Suppressor macrophage treated with lipopolysaccharide for 1 hour (primary cell): ENCODE measurements at regions not wholly inside any gene's neighbourhood (a gene's known extent, or its start where the extent isn't known, plus 50 kb on each side); places are given as distances from the start of the nearest gene placed in this dataset.

Experiments
- DNase-seq, 3 donors: peaks; one replicate each; pipeline ENCODE4 v3.0.0-alpha.2; 2020 to 2022

DNA sequence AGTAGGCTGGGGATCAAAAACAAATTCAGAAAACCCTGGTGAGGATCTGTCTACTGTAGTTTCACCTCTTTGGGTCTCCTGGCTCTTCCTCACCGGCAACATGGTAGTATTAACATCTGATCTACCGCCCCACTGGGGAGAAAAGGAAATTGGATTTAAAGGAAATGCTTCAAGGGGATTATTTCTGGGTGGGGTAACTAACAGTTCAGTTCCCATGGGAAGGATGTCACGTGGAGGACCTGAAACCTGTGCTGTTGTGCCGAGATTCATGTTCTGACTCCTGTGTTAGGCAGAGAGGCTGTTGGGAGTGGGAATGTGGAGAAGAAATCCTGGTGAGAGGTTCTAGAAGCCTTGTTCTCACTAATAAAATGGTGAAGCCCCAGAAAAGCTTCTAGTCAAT lies 254.4 kb downstream of the BCOR start:
- DNase-seq, result no peak

GRCh38 chrX:39845233-39845632 lies 252.5 kb downstream of the BCOR start:
- no peak for DNase-seq

- no peak for DNase-seq
Measured at GRCh38 chrX:39846460-39846859, 251.3 kb downstream of the BCOR start.

- no peak for DNase-seq
Measured at GRCh38 chrX:39848243-39848642, 249.5 kb downstream of the BCOR start.

DNA sequence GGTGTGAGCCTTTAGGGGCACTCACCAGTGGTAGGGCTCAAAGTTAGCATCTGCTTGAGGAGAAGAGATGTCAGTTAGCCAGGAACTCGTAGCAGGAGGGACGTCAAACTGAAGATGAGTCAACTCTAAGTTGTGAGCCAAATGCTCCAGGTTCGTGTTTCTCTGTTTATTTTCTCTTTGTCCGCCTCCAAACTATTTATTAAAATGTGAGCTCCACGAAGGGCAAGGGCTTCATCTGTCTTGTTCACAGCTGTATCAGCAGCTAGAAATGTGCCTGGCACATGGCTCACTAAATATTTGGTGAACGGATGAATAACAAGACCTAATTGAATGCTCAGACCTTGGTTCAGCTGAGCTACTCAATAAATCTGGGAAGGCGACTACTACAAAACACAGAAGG lies 248.9 kb downstream of the BCOR start:
- no peak for DNase-seq

DNA sequence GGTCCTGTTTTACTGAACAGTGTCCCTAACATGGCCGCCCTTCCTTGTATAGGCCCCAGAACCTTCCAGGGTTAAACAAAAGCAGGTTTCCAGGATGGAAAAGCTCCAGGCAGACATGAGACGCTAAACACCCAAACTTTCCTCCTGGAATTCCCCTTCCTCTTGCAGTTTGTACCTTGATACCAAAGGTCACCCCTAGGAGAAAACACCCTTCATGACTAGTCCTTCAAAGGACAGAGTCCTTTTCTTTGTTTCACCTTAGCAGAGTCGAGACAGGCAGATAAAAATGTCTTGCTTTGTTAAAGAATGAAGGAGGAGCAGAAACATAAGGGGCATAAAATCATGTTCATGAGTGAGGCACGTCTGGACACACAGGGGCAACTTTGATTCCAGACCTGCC lies 247.5 kb downstream of the BCOR start:
- DNase-seq, result no peak

- DNase-seq, result peak in 2 of 3 donors; percentile 45 to 63
Measured at GRCh38 chrX:39850630-39851152, 247.1 kb downstream of the BCOR start.

GRCh38 chrX:39851745-39852455 lies 245.9 kb downstream of the BCOR start:
- DNase-seq, result no peak

- no peak for DNase-seq
Measured at GRCh38 chrX:39852491-39852890, 245.3 kb downstream of the BCOR start.

DNA sequence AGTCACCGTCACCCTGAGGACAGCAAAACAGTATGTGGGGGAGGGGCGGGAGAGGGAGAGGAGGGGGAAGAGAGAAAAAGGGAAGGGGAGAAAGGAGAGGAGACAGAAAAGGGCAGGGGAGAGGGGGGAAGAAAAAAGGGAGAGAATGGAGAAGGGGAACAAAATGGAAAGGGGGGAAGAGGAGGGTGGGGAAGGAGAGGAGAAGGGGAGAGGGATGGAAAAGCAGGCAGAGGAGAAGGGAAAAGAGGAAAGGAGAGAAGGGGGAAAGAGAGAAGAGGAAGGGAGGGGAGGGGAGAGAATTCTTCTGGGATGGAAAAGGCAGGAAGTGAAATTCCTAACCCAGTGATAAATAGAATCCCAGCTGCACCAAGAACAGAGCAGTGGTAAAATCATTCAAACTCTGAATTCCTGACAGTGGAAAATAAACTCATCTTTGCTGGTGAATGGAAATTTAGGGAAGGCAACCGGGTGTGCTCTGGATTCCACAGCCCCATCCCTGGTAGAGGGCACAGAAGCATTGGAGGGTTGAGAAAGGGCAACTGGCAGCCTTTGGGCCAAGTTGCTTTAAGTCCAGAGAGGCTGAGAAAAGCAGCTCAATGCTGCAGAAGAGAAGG lies 244.2 kb downstream of the BCOR start:
- no peak for DNase-seq

DNA sequence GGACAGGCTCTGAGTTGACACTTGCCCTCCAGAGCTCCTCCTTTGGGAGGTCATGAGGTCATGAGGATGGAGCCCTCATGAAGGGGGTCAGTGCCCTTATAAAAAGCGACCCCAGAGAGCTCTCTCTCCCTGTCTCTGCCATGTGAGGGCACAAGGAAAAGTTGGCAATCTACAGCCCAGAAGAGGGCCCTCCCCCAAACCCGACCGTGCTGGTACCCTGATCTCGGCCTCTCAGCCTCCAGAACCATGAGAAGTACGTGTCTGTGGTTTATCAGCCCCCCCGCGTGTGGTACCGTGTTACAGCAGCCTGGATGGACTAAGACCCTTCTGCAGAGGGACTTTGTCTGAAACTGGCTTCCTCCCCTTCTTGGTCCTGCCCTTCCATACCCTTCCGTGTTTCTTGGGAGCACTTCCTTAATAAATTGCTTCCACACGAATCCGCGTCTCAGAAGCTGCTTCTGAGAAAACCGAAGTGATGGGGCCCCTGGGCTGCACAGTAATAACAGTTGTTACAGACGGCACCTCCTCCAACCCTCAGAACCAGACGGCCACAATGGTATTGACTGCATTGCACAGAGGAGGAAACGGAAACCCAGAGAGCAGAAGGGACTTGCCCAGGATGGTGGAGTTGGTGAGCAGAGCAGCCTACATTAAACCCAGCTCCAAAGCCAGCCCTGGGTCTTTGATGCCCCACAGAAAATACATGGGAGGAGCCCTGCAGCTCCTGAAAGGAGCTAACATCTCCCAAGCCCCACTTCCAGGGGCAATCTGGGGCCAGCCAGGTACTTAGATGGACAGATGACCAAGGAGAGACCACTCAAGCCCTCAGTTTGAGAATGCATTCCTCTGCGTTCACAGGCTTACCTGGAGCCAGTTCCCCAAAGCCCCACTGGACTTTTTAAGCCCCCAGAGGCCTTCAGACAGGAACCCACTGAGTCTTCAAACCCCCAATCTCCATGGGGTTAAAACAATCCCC lies 242.7 kb downstream of the BCOR start:
- peak; percentile 71 to 72 (median 72) for DNase-seq

- DNase-seq, result peak; percentile 63 to 67 (median 67)
Measured at GRCh38 chrX:39855748-39856129, 242.0 kb downstream of the BCOR start.

DNA sequence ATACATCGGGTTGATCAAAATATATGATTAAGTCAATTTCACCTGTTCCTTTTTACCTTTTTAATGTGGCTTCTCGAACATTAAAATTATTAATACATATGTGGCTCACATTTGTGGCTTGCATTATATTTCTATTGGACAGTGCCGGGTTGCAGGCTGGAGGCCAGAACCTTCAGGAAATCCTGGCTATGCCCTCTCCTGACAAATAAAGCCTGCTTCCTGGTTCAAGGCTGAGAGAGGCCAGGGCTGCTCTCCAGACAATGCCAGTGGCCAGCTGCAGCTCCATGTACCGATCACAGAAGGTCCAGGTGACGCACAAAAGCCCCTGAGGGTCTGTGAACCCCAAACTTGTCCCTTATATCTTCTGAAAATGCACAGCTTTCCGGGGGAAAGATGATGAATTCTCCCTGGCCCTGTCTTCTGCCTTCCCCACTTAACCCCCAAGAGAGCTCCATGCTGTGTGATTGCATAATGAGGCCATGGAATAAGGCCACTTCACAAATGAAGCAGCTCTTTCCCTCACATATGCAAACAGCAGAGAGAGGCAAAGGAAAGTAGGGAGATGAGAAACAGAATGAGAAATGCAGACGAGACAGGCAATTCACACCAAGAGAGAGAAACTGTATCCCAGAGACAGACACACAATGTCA lies 241.2 kb downstream of the BCOR start:
- DNase-seq, result no peak

- DNase-seq, result peak in 2 of 3 donors; percentile 7 to 20
Measured at GRCh38 chrX:39857780-39858179, 240.0 kb downstream of the BCOR start.

DNA sequence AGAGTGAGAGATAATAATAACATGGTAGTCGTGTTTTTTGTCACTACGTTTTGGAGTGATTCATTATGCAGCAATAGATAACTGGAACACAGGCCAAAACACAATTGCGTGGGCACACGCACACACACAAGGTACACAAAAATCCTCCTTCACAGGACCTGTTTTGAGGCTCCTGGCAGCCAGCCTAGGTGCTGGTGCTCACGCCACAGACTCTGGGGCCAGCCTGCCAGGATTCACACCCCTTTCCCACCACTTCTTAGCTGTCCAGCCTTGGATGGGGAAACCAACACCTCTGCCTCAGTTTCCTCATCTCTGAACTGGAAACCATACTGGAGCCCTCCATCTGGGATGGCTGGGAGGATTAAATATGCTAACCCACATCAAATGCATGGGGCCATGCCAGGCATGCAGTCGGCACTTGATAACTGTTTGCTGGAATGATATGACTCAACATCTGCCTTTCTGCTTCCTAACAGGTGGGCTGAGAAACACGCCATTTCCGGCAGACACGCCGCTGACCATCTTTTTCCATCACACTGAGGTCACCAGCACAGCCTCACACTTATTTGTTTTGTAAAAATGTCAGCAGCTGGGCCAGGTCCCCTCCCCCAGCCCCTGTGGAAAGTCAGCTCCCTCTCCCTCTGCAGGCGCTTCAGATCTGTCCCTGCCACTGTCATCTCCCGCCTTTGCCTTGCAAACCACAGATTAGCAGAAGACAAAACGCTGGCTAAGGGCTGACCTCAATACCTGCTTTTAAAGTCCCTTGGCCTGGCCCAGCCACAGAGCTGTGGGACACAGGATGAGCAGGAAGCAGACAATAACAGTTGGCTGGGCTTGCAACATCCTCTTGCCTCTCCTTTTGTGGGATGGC lies 237.5 kb downstream of the BCOR start:
- DNase-seq, result peak in 1 of 3 donors; percentile 18

DNA sequence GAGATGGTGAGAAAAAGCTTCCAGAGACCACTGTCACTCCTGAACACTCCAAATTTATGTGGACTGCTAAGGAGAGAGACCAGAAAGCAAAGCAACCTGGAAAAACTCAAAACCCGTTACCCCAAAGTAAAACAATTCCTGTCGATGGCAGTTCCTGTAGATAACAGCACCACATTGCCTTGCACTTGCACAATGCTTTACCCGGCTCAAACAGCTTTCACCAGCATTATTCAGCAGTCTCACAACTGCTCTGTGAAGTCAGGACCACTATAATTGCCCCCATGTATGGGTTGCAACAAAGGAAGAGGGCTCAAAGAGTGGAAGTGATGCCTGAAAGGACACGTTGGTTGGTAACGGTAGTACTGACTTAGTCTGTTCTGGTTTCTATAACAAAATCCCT lies 234.8 kb downstream of the BCOR start:
- DNase-seq, result no peak

- no peak for DNase-seq
Measured at GRCh38 chrX:39866229-39866628, 231.5 kb downstream of the BCOR start.

DNA sequence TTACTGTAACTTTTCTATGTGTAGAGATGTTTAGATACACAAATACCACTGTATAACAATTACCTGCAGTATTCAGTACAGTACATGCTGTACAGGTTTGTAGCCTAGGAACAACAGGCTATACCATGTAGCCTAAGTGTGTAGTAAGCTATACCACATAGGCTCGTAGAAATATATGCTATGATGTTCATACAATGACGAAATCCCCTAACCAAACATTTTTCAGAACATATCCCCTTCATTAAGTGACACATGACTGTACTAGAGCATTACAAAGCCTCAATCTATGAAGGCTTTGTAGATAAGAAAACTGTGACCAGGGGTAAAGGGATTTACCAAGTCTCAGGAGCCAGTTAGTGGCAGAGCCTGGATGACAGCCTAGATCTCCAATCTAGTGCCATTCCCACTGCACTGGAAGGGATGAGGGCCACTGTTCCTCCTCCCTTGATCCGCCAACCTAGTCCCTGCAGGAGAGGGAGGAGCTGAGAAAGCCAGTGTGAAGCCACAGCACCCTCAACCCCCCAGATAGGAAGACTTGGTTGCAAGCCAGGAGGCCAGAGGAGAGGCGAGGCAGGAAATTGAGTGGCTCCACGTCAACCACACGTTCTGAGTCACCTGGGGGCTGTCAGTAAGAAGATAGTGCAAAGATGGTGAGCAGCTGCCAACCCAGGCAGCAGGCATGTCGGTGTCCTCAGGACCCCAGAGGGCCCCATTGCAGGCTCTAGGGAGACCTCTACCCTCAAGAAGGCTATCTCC lies 227.7 kb downstream of the BCOR start:
- no peak for DNase-seq

DNA sequence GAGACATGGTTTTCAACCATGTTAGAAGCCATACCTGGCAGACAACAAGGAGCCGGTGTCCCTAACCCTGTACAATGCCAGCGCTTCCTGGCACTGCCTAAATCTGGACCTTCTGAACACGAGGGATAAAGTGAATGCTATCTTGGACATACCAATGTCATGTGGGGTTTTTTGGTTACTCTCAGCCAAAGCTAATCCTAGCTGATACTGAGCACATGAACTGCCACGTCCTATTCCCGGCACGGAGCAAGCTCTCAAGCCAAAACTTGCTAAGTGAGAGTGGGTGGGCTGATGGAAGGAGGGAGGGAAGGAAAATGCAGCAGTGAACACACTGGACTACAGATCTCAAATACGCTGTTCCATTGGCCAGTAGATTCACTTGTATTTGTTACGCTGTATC lies 226.1 kb downstream of the BCOR start:
- DNase-seq, result no peak

- DNase-seq, result no peak
Measured at GRCh38 chrX:39873117-39873516, 224.6 kb downstream of the BCOR start.
